ENCODE measurements at regions not wholly inside any gene's neighbourhood (a gene's known extent, or its start where the extent isn't known, plus 50 kb on each side); places are given as distances from the start of the nearest gene placed in this dataset.
"Not testable (repeated sequence)": the region's sequence is repeated elsewhere in the genome, so short reads cannot be mapped to it uniquely, and the experiment has no call there.

DNA sequence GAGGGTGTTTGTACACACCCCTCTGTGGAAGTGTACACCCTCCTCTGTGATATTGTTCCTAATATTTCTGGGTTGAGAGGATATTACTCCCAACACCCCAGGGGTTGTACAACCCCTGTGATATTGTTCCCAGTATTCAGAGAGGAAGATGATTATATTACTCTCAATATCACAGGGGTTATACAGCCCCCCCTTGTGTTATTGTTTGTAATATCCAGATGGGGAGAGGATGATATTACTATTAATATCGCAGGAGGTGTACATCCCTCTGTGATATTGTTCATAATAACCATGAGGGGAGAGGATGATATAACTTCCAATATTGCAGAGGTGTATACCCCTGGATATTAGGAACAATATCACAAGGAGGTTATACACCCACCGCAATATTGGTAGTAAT is 566.1 kb upstream of the MIS18BP1 start:
- DNase-seq, result no peak

DNA sequence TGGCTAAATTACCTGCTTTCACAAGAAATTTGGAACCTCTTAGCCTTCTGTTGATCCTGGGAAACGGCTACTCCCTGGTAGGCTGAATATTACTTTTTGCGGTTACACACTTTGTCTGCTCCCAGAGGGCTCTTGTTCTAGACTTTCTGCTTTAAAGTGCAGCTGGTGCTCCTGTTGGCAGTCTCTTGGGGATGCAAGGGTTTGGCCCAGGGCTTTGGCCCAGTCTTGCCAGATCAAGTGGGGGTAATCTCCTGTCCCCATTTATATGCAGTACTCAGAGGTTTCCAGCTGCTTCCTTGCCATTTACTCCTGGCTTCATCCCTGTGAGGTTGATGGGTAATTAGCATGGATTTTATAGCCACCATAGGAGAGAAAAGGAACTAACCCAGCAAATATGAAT is 558.2 kb upstream of the MIS18BP1 start:
- DNase-seq, result no peak

DNA sequence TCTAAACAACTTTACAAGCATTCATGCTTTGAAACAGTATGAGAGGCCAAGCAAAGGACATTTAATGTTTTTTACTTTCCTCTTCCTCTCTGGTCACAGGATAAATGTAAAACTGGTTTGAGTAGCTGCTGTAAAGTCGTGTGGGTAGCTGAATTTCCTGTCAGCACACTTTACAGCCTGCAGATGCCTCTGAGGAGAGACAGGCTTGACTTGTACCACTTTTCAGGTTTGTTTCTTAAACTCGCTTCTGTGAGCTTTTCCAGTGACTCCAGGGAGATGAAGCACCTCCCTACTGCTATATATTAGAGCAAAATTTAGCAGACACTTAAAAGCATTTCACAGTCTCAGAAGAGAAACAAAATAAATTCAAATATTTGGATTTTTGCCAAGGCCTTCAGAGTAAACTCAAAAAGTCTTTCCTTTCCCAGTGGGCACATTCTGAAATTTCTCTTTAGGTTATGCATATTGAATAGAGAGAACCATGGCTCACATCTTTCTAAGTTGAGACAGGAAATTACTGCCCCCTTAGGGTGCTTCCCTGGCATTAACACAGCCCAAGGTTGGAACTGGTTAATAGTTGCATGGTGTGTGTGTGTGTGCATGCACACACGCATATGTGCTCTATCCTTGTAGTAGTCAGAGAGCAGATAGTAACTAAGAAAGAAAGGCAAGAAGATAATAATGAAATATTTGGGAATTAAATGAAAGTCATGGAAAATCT is 557.3 kb upstream of the MIS18BP1 start:
- DNase-seq, result no peak

DNA sequence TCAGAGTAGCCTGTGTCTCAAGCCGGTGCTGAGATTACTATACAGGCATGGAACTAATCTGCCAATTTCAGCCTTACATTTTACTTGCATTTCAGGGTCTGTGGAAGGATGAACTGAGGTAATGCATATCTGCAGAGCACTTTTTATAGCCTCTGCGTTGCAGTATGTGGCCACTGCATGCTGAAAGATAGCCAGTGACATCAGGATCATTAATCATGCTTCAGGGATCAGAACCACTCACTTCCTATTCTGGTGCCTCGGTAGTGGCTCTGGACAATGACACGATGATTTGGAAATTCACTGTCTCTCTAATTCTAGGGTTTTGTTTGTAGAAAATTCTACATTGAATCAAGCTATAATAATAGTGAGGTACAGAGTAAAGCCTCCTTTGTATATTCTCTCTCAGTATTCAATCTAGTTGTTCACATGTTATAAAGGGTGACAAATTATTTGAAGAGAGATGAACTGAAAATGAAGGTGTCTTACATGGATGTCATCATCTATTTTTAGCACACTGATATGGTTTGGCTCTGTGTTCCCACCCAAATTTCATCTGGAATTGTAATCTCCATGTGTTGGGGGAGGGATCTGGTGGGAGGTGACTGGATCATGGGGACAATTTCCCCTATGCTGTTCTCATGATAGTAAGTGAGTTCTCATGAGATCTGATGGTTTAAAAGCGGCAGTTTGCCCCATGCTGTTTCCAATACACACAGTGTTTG is 554.3 kb upstream of the MIS18BP1 start:
- DNase-seq, result no peak

DNA sequence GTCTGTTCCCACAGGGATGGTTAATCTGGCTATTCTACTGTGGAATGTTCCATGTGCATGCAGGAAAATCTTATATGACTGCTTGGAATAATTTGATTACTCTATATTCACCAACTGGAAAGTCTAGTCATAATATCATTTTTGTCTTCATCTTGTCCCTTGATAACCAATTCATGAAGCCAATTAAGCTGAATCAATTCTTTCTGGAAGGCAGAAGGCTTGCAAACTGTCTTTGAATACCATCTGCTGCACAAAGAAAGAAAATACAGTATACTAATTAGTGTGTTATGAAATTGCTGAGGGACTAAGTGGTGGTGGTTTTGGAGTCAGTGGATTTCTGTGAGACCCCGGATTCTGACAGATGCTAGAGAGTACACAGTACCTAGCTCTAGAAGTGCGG is 546.5 kb upstream of the MIS18BP1 start:
- no peak for DNase-seq

DNA sequence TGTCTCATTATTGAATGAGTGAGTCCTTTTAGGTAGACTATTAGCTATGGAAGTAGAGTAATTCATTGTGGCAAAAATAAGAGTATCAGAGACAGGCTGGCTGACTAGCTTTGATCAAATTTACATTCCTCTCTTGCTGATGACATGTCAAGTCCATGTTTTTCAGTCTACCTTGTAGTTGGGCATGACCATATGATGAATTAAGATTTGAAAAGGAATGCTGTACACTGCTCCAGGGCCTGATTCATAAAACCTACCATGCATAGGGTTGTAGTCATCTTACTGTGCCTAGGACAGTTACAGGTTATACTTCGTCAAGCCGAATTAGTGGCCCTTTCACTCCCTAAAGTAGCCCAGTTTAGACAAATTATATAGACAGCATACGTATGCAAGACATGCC is 545.7 kb upstream of the MIS18BP1 start:
- DNase-seq, result no peak

DNA sequence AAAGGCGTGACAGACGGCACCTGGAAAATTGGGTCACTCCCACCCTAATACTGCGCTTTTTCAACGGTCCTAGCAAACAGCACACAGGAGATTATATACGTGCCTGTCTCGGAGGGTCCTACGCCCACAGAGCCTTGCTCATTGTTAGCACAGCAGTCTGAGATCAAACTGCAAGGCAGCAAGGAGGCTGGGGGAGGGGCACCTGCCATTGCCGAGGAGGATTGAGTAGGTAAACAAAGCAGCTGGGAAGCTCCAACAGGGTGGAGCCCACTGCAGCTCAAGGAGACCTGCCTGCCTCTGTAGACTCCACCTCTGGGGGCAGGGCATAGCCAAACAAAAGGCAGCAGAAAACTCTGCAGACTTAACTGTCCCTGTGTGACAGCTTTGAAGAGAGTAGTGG is 543.0 kb upstream of the MIS18BP1 start:
- not testable (repeated sequence) for DNase-seq

DNA sequence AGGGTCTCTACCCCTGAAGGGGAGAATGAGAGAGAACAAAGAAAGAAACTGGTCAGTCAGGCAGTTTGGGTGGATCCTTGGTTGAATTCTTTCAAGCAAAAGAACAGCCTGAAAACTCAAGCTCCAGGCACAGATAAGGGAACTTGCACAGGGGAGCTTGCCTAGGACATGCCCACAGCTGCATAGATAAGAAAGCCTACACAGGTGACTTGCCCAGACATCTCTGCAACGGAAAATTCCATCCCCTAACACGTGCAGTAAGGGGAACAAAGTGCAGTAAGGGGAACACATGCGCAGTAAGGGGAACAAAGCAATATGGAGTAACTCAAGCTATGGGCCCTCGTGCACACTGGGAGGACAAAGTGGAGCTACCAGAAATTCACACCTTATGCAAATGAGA is 540.1 kb upstream of the MIS18BP1 start:
- no peak for DNase-seq

DNA sequence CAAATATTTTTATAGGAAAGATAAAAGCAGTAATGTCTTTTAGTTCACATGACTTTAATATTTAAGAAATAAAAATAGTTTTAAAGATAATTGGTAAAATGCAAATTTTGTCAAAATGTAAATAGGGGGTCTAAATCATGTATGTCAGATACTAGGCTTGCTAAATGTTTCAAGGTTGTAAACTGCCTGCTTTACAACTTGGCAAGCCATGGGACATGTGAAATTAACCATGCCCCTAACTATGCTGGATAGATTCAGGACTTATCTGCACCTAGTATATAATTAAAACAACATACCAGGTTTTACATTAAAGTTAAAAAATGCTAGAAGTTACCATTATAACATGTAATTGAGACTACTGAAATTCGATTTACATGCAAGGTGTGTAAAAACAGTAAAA is 537.3 kb upstream of the MIS18BP1 start:
- DNase-seq, result no peak

DNA sequence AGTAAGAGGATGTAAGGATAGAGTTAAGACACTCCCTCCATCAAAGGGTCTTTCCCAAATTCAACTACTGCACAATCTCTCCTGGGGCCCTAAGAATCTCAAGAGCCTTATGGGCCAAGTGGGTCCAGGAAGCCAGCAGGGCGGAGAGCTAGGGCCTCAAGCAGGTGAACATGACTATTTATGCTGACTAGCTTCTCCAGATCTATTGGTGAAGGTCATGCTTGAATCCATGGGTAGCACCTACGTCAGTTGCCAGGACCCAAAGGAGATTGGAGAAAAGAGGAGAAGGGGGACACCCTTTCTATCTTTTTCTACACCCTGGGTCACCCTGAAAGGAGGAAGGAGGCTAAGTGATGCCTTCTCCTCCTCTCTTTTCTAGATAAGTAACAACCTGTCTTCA is 534.2 kb upstream of the MIS18BP1 start:
- no peak for DNase-seq

DNA sequence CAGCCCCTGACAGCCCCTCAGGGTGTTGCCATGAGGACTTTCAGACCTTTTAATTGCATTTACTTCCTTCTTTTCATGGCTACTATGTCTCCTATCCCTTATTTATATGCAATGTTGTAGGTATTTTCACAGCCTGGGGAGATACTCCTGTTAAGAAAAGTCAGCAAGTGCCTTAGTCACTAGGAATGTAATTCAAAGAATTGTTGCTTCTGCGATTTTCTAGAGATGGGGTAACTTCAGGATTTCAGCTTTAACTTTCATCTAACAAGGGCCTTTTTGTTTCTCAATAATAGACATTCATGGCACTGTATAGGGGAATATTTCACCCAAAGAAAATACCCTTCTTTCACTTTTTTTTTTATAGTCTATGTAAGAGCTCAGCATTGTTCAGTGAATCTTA is 533.3 kb upstream of the MIS18BP1 start:
- no peak for DNase-seq

DNA sequence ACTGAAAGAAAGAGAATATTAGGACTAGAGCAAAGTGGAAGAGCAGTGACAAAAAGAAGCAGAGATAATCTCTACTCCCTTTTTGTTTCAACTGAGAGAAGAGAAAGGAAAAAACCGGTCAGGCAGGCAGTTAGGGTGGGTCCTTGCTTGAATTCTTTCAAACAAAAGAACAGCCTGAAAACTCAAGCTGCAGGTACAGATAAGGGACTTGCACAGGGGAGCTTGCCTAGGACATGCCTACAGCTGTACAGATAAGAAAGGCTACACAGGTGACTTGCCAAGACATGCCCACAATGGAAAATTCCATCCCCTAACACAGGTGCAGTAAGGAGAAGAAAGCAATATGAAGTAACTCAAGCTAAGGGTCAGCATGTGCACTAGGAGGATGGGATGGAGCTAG is 532.2 kb upstream of the MIS18BP1 start:
- DNase-seq, result no peak

DNA sequence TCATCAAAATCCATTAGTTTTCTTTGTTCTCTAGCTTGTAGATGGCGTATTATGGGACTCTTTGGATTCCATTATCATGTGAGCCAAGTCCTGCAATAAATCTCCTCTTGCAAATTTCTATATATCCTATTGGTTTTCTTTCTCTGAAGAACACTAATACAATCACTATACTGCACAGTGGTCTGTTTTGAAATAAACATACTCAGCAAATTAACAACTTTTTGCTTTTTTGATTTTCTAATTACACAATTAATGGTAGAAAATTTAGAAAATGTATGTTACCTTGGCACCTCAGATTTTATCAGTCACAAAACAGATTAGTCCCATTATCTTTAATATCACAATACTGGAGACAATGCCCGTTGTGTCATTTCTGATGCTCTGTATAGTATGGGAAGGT is 513.2 kb upstream of the MIS18BP1 start:
- DNase-seq, result no peak

DNA sequence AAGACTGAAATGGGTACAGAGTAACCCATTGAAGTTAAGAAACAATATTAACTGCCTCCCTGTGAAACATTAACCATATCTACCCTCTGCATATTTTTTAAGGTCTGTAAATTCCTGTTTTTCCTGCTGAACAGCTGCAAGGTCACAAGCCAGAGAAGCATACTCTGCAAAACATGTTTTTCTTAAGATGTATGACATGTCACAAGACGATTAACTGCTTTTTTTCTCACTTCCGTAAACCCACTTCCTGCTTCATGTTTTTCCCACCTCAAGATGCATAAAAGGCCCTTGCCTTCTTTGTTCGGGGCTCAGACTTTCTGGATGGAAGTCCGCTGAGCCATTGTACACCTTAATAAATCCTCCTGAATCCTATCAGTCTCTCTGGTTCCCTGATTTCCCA is 504.7 kb upstream of the MIS18BP1 start:
- DNase-seq, result no peak

DNA sequence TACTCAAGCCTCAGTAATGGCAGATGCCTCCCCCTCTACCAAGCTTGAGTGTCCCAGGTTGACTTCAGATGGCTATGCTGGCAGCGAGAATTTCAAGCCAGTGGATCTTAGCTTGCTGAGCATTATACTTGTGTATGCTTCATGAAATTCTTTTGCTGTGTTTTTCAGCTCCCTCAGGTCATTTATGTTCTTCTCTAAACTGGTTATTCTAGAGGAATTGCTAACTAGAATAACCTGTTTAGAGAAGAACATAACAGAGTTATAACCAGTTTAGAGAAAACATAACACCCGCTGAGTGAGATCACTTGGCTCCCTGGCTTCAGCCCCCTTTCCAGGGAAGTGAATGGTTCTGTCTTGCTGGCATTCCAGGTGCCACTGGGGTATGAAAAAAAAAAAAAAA is 503.4 kb upstream of the MIS18BP1 start:
- DNase-seq, result not testable (repeated sequence)

DNA sequence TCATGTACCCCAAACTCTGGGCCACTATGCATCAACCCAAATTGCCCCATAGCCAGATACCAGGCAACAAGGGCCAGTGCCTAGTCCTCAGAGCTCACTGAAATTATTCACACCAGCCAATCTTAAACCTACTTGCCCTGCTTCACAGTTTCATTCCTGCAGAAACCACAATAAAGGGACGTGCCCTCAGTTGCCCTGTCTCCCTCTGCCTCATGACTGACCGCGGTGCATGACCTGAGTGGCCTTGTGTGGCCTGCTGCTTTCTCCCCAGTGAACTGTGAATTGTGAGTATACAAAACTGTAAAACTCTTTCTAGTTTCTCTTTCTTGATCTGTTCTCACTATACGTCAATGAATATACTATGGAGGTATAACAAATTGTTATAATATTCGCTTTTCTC is 490.9 kb upstream of the MIS18BP1 start:
- no peak for DNase-seq

DNA sequence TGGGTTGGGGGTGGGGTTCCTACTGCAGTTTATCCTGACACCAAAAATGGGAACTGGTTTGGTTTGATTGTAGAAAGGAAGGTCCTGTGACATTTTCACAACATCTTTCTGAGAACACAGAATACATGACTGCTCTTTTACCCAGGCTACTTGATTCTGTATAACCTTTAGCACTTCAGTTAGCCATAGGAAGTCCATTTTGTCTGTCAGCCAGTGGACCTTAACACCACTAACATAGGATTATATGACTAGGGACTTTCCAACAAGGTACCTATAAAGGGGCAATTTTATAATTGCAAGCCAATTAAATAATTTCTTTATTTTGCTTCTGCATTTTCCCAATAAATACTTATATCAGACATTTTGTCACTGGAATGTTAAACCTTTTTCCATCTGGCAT is 489.2 kb upstream of the MIS18BP1 start:
- no peak for DNase-seq

DNA sequence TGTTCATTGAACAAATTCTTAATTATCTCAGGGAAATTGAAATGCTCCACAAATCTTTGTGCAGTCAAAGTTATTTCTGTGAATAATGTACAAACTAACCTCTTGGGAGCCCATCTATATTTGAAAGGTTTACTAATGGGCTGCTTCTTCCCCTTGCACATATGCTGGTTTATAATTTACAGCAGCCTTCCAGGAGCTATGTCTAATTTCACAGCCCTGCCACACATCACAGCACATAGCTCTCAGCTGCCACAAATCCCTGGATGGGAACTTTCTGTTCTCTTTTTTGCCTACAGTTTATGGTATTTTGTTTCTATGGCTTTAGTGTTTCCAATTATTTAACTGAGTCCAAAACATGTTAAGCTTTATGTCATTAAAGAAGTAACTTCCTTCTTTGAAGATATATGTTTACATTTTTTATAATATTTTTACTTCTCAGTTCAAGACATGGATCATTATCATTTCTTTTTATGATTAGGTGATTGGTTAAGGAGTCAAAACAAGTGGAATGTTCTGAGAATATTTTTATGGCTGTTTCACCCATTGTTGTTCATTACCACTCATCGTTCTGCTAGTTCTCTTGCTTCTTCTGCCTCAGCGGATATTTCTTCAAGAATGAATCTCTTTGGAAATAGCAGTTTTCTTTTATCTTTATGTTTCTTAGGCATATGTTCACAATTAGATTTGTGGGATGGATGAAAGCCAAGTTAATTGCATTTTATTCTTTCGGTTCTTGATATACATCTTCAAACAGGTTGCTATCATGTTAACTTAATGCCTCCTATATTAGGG is 475.6 kb upstream of the MIS18BP1 start:
- DNase-seq, result no peak

DNA sequence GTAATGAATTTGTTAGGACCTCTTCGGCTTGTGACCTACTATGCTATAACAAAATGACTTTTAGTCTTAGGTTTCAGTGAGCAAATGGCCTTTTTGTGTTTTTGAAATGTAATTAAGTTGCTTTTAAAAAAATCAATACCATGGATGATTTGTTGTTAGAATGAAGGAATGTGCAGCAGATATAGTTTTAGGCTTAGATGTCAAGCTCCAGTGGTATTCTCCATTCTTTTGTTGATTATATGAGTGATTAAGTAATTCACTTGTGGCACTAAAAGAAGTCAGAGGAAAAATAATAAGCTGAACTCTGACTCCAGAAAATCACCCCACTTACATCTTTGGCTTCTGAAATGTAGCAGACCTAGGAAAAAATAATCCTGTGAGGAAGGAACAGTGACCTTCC is 474.1 kb upstream of the MIS18BP1 start:
- DNase-seq, result no peak

DNA sequence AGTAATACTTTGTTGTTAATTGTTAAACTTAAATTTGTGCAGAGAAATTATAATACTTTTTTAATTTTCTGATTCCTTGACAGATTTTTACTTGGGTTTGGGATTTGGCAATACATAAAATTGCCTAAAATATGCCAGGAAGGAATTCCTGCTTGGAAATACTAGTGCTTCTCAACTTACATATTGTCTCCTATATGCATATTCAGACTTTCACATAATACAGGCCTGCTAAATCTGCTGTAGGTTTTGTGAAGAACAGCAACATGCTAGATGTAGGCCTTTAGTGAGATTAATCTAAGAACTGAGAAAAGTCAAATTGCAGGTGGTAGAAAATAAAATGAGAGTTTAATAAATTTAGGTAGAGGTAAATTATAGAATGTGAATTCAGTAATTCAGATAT is 468.5 kb upstream of the MIS18BP1 start:
- DNase-seq, result no peak

DNA sequence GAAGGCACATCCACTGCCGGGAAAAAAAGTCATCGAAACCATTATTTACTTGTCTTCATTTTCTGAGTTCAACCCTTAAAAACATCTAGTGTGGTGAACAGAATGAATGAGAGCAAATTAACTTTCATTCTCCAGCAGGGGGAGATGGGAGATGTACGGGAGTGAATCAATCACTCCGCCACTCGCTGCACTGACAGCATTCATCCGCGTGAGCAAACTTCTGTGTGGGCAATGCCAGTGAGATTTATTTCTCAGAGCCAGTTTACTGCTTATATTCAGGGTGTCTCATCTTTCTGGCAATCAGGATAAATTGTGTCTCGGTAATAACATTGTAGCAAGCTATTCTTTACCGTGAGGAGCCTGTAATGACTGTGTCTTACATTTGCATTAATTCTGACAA is 463.6 kb upstream of the MIS18BP1 start:
- DNase-seq, result no peak

DNA sequence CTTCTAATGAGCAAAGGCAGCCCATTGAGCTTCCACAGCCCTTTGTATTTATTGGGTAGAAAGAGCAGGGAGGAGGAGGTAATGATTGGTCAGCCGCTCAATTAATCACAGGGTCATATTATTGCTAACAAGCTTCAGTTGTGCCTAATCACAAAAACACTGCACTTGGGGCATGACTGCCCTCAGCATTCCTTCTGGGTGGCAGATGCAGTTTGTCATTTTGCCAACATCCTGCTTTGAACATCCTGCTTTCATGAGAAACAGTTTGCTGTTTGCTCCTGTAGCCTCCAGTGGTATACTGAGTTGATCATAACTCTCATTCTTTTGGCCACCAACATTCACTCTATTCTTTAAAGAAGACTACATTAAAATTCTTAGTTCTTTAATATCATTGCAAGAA is 462.9 kb upstream of the MIS18BP1 start:
- DNase-seq, result no peak

DNA sequence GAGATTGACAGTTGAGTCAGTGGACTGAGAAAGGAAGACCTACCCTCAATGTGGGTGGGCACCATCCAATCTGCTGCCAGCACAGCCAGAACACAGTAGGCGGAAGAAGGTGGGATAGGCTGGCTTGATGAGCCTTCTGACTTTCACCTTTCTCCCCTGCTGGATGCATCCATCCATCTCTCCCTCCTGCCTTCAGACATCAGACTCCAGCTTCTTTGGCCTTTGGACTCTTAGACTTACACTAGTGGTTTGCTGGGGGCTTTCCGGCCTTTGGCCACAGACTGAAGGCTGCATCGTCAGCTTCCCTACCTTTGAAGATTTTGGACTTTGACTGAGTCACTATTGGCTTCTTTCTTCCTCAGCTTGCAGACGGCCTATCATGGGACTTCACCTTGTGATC is 456.5 kb upstream of the MIS18BP1 start:
- DNase-seq, result no peak

DNA sequence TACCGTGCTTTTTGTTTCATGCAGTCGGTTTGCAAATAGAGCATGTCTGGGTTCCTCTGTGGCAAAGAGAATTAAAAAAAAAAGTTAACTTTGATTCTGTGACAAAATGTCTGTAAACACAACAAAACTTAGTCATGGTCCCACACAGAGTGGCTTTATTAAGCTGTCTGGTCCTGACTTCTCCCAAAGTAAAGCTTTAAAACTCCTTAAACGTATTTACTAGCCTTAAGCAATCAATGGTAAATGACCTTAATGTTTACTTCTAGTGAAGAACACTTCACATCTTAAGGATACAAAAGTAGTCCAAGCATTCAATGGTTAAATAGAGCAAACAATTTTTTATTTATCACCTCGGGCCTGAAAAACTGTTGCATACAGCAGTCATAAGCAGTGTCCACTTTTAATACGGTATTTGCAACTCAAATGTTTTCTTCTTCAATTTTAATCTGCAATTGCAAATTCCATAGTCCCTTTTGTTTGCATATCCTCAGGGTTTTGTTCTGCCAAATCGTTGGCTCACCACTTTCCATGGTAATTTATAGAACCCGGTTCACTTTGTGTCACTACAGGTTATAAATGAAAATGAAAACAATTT is 453.0 kb upstream of the MIS18BP1 start:
- DNase-seq, result no peak

Measured in suppressor macrophage treated with lipopolysaccharide for 1 hour (primary cell).